Activated gamma-delta T cell treated with anti-CD3 and anti-CD28 coated beads, Interleukin-2, amount 50 U/mL, for 16 hours (primary cell): ENCODE measurements at regions not wholly inside any gene's neighbourhood (a gene's known extent, or its start where the extent isn't known, plus 50 kb on each side); places are given as distances from the start of the nearest gene placed in this dataset.
"Not testable (repeated sequence)": the region's sequence is repeated elsewhere in the genome, so short reads cannot be mapped to it uniquely, and the experiment has no call there.

Source experiments
- DNase-seq: peaks from one replicate; pipeline ENCODE4 v3.0.0-alpha.2; 2020; ENCODE audit warnings: low read depth

- no peak for DNase-seq
Measured at GRCh38 chr15:24733659-24734058, 58.1 kb downstream of the NPAP1 start.

DNA sequence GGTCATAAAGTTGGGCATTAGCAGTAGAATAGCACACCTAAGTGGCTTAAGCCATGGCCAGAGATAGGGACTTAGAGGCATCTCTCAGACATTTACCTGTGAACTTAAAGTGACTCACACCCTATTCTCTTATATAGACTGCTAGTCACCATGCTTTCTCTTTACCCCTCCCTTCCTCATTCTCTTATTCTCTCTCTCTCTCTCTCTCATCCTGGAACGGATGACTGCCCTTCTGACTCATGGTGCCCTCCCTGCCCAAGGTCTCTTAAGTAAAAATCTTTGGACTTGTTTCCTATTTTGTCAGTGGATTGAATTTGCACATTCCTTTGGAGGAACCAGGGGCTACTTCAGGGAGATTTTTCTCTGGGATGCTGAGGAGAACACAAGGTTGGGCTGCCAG, 58.8 kb downstream of the NPAP1 start:
- DNase-seq = no peak

- no peak for DNase-seq
Measured at GRCh38 chr15:24745290-24745689, 69.7 kb downstream of the NPAP1 start.

GRCh38 chr15:24746094-24746493, 70.5 kb downstream of the NPAP1 start:
- no peak for DNase-seq

DNA sequence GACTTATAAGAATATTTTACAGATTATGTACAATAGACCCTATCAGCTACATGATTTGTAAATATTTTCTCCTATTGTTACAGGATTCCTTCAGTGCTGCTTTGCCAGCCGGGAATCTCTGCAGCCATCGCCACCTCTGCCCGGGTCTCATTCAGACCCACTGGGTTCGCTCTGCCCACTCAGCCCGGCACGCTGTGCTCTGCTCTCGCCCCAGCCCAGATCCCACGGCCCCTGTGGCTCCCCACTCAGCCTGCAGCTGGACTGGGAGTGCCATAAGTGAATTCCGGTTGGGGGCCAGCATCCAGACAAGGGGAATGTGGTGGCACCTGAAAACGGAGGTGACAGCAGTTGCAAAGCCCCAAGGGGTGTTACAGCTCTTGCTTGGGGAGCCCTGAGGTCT, 71.8 kb downstream of the NPAP1 start:
- no peak for DNase-seq

DNA sequence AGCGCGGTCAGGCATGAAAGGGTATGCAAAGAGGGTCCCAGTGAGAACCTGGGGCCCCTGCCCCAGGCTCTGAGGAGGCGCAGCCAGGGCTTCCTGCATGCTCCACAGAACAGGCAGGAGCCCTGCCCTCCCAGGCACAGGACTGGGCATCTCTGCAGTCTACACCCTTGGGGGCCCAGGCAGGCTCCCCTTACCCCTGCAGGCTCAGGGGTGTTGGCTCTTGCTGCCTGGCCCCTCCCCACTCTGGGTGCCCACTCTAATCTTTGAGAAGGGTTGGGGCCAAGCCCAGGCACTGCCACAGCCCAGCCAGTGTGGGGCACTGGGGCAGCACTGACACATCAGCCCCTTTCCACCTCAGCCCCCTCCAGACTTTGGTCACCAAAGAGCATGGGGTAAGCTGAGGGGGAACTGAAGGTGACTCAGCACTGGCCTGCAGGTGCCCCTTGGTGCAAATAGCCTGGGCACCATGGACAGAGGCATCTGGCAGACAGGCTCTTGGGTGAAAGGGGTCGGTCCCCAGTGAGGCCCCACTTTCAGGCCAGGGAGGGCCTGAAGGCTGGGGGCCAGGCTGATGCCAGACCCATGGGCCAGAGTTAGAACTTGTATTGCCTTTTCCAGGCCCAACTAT, 73.4 kb downstream of the NPAP1 start:
- no peak for DNase-seq

DNA sequence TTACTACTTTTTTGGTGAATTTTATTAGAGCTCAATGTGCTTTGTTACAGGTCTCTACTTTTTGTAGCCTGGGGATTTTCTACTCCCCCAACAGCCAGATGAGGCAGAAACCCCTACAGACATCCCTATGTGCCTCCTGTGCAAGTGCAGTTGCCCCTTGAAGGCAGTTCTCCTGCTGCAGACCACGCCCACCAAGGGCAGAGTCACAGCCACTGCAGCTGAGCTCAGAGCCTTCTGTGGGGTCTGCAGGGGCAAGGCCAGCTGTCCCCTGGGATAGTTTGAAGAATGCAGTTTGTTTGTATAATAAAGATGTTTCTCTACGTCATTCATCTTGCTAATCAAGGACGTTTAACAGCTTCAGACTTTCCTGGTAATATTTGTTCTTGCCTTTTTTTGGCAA, 76.8 kb downstream of the NPAP1 start:
- DNase-seq = no peak

DNA sequence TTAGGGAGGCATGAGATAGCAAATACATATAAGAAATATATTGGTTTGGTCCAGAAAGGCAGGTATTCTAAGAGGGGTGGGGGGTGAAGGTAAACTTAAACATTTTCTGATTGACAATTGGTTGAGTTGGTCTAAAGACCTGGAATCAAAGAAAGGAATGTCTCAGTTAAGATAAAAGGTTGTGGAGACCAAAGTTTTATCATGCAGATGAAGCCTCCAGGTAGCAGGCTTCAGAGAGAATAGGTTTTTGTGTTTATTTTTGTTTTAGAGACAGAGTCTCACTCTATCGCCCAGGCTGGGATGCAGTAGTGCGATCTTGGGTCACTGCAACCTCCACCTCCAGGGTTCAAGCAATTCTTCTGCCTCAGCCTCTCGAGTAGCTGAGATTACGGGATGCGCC, 80.5 kb downstream of the NPAP1 start:
- DNase-seq = no peak

GRCh38 chr15:24760066-24760465, 84.5 kb downstream of the NPAP1 start:
- no peak for DNase-seq

DNA sequence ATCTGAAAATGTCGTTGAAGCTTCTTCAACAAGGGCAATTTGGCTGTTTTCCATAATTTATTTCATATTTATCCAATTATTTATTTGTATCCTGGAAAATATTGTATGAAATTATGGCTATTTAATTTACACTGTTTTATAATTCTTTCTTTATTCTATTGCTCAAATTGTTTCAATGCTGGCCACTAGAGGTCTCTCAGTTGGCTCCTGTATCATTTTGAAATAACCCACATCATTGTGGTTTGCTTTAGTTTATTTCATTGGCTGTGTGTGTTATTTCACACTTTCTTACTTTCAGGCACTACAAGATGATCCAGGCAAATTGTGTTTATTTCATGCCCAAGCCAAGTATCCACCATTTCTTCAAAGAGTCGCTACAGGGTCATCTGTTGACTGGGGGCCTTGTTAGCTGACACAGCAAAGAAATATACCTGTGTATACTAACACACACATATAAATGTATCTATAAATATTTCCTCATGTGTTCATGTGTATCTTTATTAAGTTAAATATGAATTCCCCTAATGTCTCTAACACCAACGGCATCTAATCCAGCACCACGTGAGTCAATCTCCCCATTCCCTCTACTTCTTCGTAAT, 86.2 kb downstream of the NPAP1 start:
- no peak for DNase-seq

GRCh38 chr15:24763891-24764290, 88.3 kb downstream of the NPAP1 start:
- no peak for DNase-seq

GRCh38 chr15:24764375-24765171, 89.0 kb downstream of the NPAP1 start:
- no peak for DNase-seq

- no peak for DNase-seq
Measured at GRCh38 chr15:24766511-24767133, 91.0 kb downstream of the NPAP1 start.

DNA sequence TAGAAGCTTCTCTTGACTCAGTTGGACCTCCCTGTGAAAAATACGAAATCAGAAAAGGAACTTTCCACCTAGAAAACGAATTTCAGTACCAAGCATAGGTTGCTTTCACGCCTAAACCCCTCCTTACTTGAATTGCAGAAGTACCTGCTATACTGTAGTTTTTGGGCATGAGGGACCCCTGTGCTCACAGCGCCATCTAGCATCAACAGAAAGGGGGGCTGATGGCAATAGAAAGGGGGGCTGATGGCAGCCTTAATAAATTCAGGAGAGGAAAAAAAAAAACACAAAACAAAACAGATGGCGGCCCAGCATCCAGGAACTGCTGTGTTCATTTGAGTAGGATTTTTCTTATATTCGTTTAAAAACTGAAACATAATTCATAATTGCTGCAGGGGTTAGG, 96.7 kb downstream of the NPAP1 start:
- no peak for DNase-seq

- DNase-seq = peak; percentile 24
Measured at GRCh38 chr15:24772686-24773373, 97.3 kb downstream of the NPAP1 start.

DNA sequence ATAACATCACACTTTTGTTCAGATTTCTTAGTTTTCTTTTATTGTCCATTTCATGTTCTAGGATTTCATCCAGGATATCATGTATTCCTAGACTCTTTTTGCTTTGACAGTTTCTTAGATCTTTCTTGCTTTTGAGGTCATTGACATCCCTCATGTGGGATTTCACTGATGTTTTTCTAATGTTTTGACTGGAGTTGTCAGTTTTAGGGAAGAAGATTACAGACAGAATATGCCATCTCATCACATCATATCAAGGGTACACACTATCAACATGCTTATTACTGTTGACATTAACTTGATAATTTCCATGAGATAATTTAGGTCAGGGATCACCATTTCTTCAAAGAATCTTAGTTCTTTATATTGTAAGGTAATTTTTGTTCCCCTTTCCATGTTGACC, 101.7 kb downstream of the NPAP1 start:
- DNase-seq = no peak

DNA sequence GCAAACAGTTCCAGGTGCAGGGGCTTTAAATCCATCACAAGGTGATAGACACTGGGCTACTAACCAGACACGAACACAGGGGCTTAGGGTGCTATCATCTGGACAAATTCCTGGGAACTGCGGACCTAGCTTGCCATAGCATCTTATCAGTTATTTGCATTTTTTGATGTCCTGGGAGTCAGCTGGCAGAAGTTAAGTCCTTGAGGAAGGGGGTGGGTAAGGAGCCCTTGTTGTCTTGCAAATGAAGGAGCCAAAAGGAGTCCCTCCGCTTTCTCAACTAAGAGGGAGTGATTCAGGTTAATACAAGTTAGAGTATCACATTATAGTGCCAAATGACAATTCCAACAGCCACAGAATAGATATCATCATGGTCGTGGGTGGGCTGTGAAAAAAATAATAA, 108.9 kb downstream of the NPAP1 start:
- DNase-seq = no peak

GRCh38 chr15:24786347-24786746, 110.8 kb downstream of the NPAP1 start:
- DNase-seq = no peak

GRCh38 chr15:24802624-24803023, 127.0 kb downstream of the NPAP1 start:
- not testable (repeated sequence) for DNase-seq

- DNase-seq = no peak
Measured at GRCh38 chr15:24819680-24820079, 135.1 kb upstream of the SNRPN start.

GRCh38 chr15:24823473-24823872, 131.3 kb upstream of the SNRPN start:
- no peak for DNase-seq

- no peak for DNase-seq
Measured at GRCh38 chr15:24832282-24832681, 122.5 kb upstream of the SNRPN start.
